Activated T-helper 1 cell treated with anti-CD3 and anti-CD28 coated beads, Interleukin-12 subunit alpha, Interleukin-12 subunit beta, Interleukin-2, Interleukin-4 antibody, amounts not matched to agents 30 ng/mL and 10 ng/mL and 1 ng/mL, durations not matched to agents 14 hours and 24 hours and 36 hours (primary cell): ENCODE measurements at regions not wholly inside any gene's neighbourhood (a gene's known extent, or its start where the extent isn't known, plus 50 kb on each side); places are given as distances from the start of the nearest gene placed in this dataset.
"Not testable (repeated sequence)": the region's sequence is repeated elsewhere in the genome, so short reads cannot be mapped to it uniquely, and the experiment has no call there.

ENCODE experiments used
- DNase-seq: peaks from one replicate; pipeline ENCODE4 v3.0.0; 2021; ENCODE audit warnings: low spot score
- H3K27ac Mint-ChIP-seq: one replicate; pipeline ENCODE4 v1.8.0; 2021; ENCODE audit warnings: mild to moderate bottlenecking, mixed read lengths
- H3K27me3 Mint-ChIP-seq: one replicate; pipeline ENCODE4 v1.8.0; 2022; ENCODE audit warnings: mild to moderate bottlenecking, moderate library complexity, mixed read lengths; ENCODE audit not compliant: insufficient read depth
- H3K36me3 Mint-ChIP-seq: one replicate; pipeline ENCODE4 v1.8.0; 2021; ENCODE audit warnings: low read depth, mixed read lengths
- H3K4me1 Mint-ChIP-seq: one replicate; pipeline ENCODE4 v1.8.0; 2021; ENCODE audit warnings: low read depth, mixed read lengths
- H3K4me3 Mint-ChIP-seq: one replicate; pipeline ENCODE4 v1.8.0; 2021; ENCODE audit warnings: mild to moderate bottlenecking, moderate library complexity, mixed read lengths
- H3K9me3 Mint-ChIP-seq: one replicate; pipeline ENCODE4 v1.8.0; 2021; ENCODE audit warnings: mixed read lengths
- intact Hi-C: fragments of 100-400 bp; cut with micrococcal nuclease; formaldehyde crosslinking; loops from one replicate; pipeline ENCODE4 v1.15.1; 2024

DNA sequence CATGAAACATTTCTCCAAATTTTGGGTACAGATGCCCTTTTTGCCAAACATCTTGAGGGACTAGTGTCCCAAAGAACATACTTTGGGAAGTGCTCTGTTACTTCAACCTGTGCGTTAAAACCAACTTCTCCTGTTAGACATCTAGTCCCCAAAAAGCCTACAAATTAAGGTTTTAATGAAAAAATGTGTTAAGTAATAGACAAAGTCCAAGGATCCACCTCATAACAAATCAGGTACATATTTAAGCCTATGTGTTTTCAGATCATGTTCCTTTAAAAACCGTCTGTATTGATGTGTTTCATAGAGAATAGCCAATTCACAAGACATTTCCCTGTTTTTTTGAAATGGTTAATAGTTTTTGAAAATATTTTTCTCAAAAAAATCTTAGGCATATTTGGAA lies 174.8 kb upstream of the FAM20A start:
- DNase-seq = no peak
- Mint-ChIP-seq H3K4me1 (peaks cover 12% of the 10 kb centered on the region), H3K27ac (no peak overlapping the region), H3K9me3 (no peaks in the 10 kb centered on the region), H3K36me3 (no peaks in the 10 kb centered on the region), H3K27me3 (peaks cover 6% of the 10 kb centered on the region), H3K4me3 (no peak overlapping the region)
- intact Hi-C loops = loop anchor here (10.0 kb wide), 1 partner anchor 749 kb away; no protein-coding TSS in a partner anchor

DNA sequence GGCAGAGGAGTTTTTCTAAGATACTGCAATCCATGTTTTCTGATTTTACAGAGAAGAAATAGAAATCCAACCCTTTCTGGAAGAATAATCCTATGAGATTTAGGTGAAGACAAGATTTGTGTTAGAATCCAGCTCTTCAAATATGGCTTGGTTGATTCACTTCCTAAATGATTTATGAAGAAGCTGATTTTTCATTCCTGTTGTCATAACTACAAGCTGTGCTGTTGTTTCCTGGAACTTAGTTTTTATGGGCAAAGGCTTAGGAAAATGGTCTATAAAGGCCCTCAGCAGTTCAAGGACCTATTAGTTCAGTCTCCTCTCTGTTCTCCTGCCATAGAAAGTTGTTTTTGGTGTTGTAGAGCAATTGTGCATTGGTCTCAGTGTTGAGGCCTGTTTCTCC lies 174.2 kb upstream of the FAM20A start:
- no peak for DNase-seq
- H3K4me1 Mint-ChIP-seq = peaks cover 12% of the 10 kb centered on the region
- H3K27ac Mint-ChIP-seq = no peak overlapping the region
- no peaks in the 10 kb centered on the region for H3K36me3 Mint-ChIP-seq
- peaks cover 6% of the 10 kb centered on the region for H3K27me3 Mint-ChIP-seq
- no peaks in the 10 kb centered on the region for H3K9me3 Mint-ChIP-seq
- no peak overlapping the region for H3K4me3 Mint-ChIP-seq
- intact Hi-C loops = loop anchor here (10.0 kb wide), 1 partner anchor 749 kb away; no protein-coding TSS in a partner anchor

DNA sequence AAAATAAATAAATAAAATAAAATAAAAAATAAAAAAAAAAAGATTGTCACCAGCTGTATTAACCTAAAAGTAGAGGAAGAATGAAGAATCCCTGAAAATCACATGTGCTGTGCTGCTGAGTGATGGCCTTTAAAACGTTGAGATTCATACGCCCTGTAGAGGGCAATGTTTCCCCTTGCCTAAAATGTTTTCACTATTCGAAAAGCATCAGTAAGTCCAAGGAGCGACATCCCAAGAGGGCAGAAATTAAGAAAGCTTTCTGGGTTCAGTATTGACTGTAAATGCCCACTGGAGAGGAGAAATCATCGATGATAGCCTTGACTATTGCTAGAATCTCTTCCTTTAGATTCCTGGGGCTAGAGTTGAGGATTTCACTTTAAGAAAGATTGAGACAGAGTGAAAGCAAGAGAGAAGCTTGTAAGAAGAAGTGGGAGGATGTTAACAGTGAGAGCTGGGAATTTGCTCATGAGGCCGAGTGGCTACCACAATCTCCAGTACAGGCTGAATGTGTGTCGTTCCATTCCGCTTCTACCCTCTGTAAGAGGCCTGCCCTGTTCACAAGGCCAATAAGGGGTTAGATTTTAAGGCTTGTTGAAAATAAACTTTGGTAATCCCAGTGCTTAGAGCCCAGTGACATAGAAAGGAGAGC lies 170.8 kb upstream of the FAM20A start:
- H3K9me3 Mint-ChIP-seq = no peaks in the 10 kb centered on the region
- no peaks in the 10 kb centered on the region for H3K36me3 Mint-ChIP-seq
- H3K4me1 Mint-ChIP-seq = peaks cover 12% of the 10 kb centered on the region
- no peak for DNase-seq
- peak overlapping the region; percentile 56 for H3K4me3 Mint-ChIP-seq
- H3K27ac Mint-ChIP-seq = no peak overlapping the region
- intact Hi-C loops = loop anchor here (1.0 to 10.0 kb wide), 3 partner anchors 463 to 753 kb away; no protein-coding TSS in a partner anchor
- no peaks in the 10 kb centered on the region for H3K27me3 Mint-ChIP-seq

DNA sequence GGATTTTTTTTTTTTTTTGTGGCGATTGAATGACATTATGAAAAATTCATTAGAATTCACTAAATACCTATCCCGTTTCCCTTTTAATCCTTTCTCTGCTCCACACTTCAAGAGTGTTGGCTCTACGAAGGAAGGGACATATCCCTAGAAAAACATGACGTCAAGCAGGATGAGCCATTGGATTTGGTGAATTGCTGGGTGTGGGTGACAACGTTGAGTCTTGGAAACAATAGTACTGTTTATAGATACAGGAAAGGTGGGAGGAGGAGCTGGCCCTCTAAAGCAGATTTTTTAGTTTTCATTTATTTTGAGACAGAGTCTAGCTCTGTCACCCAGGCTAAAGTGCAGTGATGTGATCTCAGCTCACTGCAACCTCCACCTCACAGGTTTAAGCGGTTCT lies 167.6 kb upstream of the FAM20A start:
- H3K27me3 Mint-ChIP-seq = peaks cover under 1% of the 10 kb centered on the region
- intact Hi-C loops = no loop called here
- H3K9me3 Mint-ChIP-seq = no peaks in the 10 kb centered on the region
- DNase-seq = no peak
- peaks cover 7% of the 10 kb centered on the region for H3K4me1 Mint-ChIP-seq
- no peak overlapping the region for H3K4me3 Mint-ChIP-seq
- H3K36me3 Mint-ChIP-seq = no peaks in the 10 kb centered on the region
- H3K27ac Mint-ChIP-seq = no peak overlapping the region

DNA sequence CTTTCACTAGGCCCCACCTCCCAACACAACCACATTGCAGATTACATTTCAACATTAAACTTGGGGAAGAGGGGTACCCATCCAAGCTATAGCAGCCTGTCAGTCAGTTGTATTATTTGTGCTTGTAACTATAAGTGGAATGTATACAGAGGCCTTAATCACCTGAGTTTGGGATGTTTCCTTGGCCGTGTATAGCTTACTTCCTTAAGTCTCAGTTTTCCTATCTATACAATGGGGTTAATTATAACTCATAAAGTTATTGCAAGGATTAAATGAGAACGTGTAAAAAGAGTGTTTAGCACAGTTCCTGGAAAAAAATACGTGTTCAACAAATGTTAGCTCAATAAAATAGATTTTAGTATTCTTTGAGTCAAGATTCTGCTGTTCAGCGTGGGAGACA lies 165.5 kb upstream of the FAM20A start:
- intact Hi-C loops = no loop called here
- H3K4me1 Mint-ChIP-seq = peaks cover 7% of the 10 kb centered on the region
- H3K27me3 Mint-ChIP-seq = peaks cover 6% of the 10 kb centered on the region
- no peaks in the 10 kb centered on the region for H3K36me3 Mint-ChIP-seq
- H3K9me3 Mint-ChIP-seq = no peaks in the 10 kb centered on the region
- H3K27ac Mint-ChIP-seq = no peak overlapping the region
- DNase-seq = no peak
- no peak overlapping the region for H3K4me3 Mint-ChIP-seq

DNA sequence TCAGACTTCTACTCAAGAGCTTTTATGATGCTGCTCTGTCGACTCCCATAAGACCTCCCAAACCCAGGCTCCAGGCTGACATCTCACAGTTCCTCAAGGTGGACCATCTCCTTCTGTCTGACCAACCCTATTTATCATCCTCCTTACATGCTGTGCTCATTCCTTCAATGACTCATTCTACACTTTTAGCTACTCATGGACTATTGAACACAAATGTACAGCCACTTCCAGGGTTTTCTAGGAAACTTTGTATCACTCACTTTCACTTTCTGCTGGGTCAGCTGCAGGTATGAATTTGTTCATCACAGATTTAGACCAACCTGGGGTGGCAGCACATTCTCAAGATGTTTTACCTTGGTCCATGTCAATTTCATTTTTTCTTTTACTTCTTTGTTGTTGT lies 162.4 kb upstream of the FAM20A start:
- no peak overlapping the region for H3K27ac Mint-ChIP-seq
- H3K36me3 Mint-ChIP-seq = no peaks in the 10 kb centered on the region
- H3K4me1 Mint-ChIP-seq = peaks cover 21% of the 10 kb centered on the region
- intact Hi-C loops = no loop called here
- DNase-seq = no peak
- no peaks in the 10 kb centered on the region for H3K9me3 Mint-ChIP-seq
- H3K4me3 Mint-ChIP-seq = no peak overlapping the region
- H3K27me3 Mint-ChIP-seq = peaks cover 6% of the 10 kb centered on the region

DNA sequence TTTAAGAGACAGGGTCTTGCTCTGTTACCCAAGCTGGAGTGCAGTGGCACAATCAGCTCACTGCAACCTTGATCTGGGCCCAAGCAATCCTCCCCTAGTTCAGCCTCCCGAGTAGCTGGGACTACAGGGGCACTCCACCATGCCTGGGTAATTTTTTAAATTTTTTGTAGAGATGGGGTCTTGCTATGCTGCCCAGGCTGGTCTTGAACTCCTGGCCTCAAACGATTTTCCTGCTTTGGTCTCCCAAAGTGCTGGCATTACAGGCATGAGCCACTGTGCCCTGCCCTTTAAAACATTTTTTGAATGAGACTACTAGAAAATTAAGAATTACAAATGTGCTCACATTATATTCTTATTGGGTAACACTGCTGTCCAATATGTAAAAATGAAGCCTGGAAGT lies 161.7 kb upstream of the FAM20A start:
- H3K27ac Mint-ChIP-seq = no peak overlapping the region
- DNase-seq = no peak
- H3K27me3 Mint-ChIP-seq = peaks cover 6% of the 10 kb centered on the region
- peaks cover 21% of the 10 kb centered on the region for H3K4me1 Mint-ChIP-seq
- no peaks in the 10 kb centered on the region for H3K9me3 Mint-ChIP-seq
- H3K4me3 Mint-ChIP-seq = no peak overlapping the region
- intact Hi-C loops = no loop called here
- no peaks in the 10 kb centered on the region for H3K36me3 Mint-ChIP-seq

DNA sequence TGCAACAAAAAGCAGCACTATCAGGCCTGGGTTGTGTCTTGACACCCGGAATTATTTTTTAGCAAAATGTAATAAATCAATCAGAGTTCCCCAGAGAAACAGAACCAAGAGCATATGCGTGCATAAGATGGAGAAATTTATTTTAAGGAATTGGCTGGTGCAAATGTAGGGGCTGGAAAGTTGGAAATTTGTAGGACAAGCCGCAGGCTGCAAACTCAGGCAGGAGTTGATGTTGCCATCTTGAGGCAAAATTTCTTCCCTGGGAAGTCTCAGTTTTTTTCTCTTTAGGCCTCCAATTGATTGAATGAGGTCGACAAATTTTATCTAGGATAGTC lies 158.9 kb upstream of the FAM20A start:
- no peak overlapping the region for H3K27ac Mint-ChIP-seq
- no peak for DNase-seq
- H3K36me3 Mint-ChIP-seq = no peaks in the 10 kb centered on the region
- peaks cover 21% of the 10 kb centered on the region for H3K4me1 Mint-ChIP-seq
- intact Hi-C loops = loop anchor here (1.0 to 2.0 kb wide), 2 partner anchors 226 to 297 kb away; no protein-coding TSS in a partner anchor
- H3K4me3 Mint-ChIP-seq = peak overlapping the region; percentile 5
- peaks cover 9% of the 10 kb centered on the region for H3K27me3 Mint-ChIP-seq
- peaks cover 7% of the 10 kb centered on the region for H3K9me3 Mint-ChIP-seq

DNA sequence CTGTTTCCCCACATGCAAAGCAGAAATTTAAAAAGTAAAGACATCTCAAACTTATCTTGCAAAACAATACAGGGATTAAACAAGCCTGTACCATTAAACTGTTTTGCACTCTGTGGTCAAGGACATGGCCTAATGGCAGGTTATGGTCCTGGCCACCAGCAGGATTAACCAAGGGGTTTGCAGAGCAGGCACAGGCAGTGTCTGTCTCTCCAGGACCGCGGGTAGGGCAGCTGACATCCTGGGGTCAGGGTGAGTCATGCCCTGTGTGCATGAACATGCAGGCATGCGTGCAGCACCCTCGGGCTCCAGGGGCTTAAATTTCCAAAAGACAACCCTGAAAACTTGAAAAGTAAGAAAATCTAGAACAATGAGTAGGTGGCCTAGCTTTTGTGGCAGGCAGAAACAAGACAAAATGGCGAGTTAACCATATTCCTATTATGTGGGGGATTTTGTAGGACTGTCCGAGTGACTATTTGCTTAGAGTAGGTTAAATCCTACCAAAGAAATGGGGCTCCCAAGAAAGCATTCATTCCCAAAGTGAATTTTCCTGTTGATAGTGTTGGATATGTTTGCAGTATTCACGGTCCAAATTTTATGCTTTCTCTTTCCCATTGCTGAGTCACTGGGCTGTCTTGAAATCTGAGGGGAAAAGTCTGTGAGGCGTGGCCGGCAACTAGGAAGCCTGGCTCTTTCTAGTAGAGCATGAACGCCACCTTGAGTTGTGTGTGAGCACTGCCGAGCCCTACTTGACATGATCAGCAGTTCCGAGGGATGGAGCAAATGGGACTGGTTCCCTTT lies 158.4 kb upstream of the FAM20A start:
- H3K27me3 Mint-ChIP-seq = peaks cover 9% of the 10 kb centered on the region
- no peak overlapping the region for H3K27ac Mint-ChIP-seq
- H3K9me3 Mint-ChIP-seq = peaks cover 7% of the 10 kb centered on the region
- H3K4me1 Mint-ChIP-seq = peaks cover 21% of the 10 kb centered on the region
- peak; percentile 35 for DNase-seq
- intact Hi-C loops = loop anchor here (1.0 to 2.0 kb wide), 2 partner anchors 225 to 297 kb away; no protein-coding TSS in a partner anchor
- H3K36me3 Mint-ChIP-seq = no peaks in the 10 kb centered on the region
- peak overlapping the region; percentile 5 for H3K4me3 Mint-ChIP-seq

DNA sequence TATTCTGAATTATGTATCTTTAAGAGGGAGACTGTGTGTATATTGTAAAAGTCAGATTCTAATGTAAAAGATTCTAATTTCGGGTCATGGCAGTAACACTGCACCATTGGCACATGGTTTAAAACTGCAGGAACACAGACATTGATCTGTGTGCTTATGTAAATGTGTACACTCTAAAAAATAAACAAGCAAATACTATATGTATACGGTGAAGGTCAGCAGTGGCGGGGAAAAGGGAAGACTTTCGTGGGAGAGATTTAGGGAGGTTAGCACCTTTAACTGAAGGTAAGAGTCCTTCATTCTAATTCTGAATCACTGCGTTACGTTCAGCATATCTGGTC lies 157.8 kb upstream of the FAM20A start:
- Mint-ChIP-seq H3K27me3 (peaks cover 9% of the 10 kb centered on the region), H3K27ac (no peak overlapping the region), H3K4me1 (peaks cover 21% of the 10 kb centered on the region), H3K4me3 (no peak overlapping the region), H3K36me3 (no peaks in the 10 kb centered on the region), H3K9me3 (peaks cover 7% of the 10 kb centered on the region)
- intact Hi-C loops = no loop called here
- no peak for DNase-seq

DNA sequence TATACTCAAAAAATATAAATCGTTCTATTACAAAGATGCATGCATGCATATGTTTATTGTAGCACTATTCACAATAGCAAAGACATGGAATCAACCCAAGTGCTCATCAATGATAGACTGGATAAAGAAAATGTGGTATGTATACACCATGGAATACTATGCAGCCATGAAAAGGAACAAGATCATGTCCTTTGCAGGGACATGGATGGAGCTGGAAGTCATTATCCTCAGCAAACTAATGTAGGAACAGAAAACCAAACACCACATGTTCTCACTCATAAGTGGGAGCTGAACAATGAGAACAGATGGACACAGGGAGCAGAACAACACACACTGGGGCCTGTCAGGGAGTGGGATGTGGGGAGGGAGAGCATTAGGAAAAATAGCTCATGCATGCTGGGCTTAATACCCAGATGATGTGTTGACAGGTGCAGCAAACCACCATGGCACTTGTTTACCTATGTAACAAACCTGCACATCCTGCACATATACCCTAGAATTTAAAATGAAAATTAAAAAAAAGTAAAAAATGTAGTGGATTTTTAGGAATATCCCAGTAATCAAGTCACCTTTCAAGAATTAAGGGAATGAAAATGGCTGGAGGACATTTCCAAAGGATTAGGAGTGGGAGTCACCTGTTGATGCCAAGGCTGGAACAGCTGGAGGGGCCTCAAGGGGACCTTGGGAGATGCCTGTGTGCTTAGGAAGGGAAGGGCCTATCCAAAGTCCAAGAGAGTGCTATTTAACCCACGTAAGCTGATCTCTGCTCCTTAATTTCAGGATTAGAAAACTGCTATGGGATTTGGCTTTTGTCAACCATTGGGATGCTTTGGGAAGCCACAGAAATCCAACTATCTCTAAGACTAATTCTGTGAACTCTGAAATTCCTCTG lies 156.9 kb upstream of the FAM20A start:
- intact Hi-C loops, H3K4me3 Mint-ChIP-seq, H3K36me3 Mint-ChIP-seq, DNase-seq, H3K9me3 Mint-ChIP-seq, H3K27ac Mint-ChIP-seq, H3K27me3 Mint-ChIP-seq: not testable (repeated sequence)
- peaks cover 14% of the 10 kb centered on the region for H3K4me1 Mint-ChIP-seq

DNA sequence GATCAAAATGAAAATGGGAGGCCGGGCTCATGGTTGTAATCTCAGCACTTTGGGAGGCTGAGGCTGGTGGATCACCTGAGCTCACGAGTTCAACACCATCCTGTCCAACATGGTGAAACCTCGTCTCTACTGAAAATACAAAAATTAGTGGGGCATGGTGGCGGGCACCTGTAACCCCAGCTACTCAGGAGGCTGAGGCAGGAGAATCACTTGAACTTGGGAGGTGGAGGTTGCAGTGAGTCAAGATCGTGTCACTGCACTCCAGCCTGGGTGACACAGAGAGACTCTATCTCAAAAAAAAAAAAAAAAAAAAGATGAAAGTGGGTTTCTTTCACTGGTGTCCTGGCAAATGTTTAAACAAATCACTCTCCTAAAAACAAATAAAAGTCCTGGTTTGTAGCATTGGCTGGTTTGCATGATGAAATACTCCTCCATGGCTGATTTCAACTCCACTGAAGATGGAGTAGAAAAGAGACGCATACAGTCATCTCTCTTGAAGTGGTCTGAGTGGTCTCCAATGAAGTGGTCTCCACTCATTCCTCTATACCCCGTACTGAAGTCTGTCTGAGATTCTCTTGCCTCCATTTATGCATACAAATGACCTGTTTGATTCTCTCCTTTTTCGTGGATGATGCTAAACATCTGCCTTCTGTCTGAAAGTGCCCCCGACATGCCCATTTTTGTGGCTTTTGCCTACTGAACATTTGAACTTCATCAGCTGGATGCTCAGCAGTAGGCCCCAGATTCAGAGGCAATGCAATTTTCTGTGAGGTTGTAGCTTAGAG lies 153.0 kb upstream of the FAM20A start:
- intact Hi-C loops = no loop called here
- no peak for DNase-seq
- Mint-ChIP-seq H3K36me3 (no peaks in the 10 kb centered on the region), H3K27ac (no peak overlapping the region), H3K9me3 (peaks cover 7% of the 10 kb centered on the region), H3K4me3 (no peak overlapping the region), H3K4me1 (peaks cover 4% of the 10 kb centered on the region), H3K27me3 (peaks cover 10% of the 10 kb centered on the region)
